Esophagus muscularis mucosa (tissue), 3 donors: ENCODE measurements at regions not wholly inside any gene's neighbourhood (a gene's known extent, or its start where the extent isn't known, plus 50 kb on each side); places are given as distances from the start of the nearest gene placed in this dataset.

Experiments
- CTCF ChIP-seq, 3 experiments: fragments of 200-600 bp in 2 of 3; fragments of 450-650 bp in 1 of 3; sonication (generic) in 2 of 3; IDR thresholded peaks; one replicate each; pipeline ENCODE4 v1.5.1; 2017 to 2019; ENCODE audit warnings: antibody characterized with exemption in 3 of 3, mild to moderate bottlenecking in 2 of 3, moderate library complexity in 1 of 3
- EP300 ChIP-seq: sonication (generic); formaldehyde crosslinking; IDR thresholded peaks from one replicate; pipeline ENCODE4 v1.6.1; 2017; ENCODE audit warnings: antibody characterized with exemption

DNA sequence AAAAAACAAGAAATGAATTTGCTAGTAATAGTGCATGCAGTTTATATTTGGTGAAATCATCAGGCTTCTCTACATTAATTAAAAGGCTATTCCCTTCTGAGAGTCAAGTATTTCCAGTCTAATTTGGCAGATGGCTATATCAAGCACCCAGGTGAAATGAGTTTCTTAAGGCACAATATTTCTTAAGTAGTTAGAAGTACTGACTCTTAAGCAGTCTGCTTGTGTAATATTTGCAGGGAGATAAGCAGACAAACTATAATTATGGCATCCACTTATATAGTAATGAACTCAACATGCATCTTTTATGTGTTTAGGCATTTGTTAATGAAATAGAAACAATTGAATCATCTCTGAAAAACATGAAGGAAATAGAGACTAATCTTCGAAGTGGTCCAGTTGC, 189.2 kb downstream of the UTRN start:
- no peak for TF ChIP-seq CTCF (IDR thresholded peaks at IDR 0.05)
- no peak for TF ChIP-seq EP300
